ENCODE measurements at regions not wholly inside any gene's neighbourhood (a gene's known extent, or its start where the extent isn't known, plus 50 kb on each side); places are given as distances from the start of the nearest gene placed in this dataset.

- Histone ChIP-seq H3K9me3 (no peaks in the 10 kb centered on the region), H3K4me1 (no peaks in the 10 kb centered on the region), H3K27ac (no peak overlapping the region), H3K27me3 (no peaks in the 10 kb centered on the region), H3K4me3 (no peak overlapping the region), H3K36me3 (no peaks in the 10 kb centered on the region)
- 50% methylated on average over 5 of the region's 5 CpGs for WGBS (ENCODE audit: insufficient coverage, low coverage, low lambda C conversion rate, missing lambda C conversion rate)
- ATAC-seq (peak; percentile 80 to 88 (median 86)), DNase-seq (peak; percentile 29 to 59 (median 47))
- intact Hi-C loops (cut with DNase I), result no loop called here
- TF ChIP-seq POLR2A (IDR thresholded peaks at IDR 0.05) (no peak), CTCF (IDR thresholded peaks at IDR 0.05) (peak; percentile 48 to 62 (median 55))
These were observed 221.6 kb downstream of the OGFRL1 start for GRCh38 chr6:71510057-71510713.

GRCh38 chr6:71510856-71511255 is 222.2 kb downstream of the OGFRL1 start:
- TF ChIP-seq CTCF (IDR thresholded peaks at IDR 0.05) (no peak), POLR2A (IDR thresholded peaks at IDR 0.05) (no peak)
- Histone ChIP-seq H3K9me3 (no peaks in the 10 kb centered on the region), H3K36me3 (no peaks in the 10 kb centered on the region), H3K27ac (no peak overlapping the region), H3K27me3 (no peaks in the 10 kb centered on the region), H3K4me3 (no peak overlapping the region), H3K4me1 (no peaks in the 10 kb centered on the region)
- no peak for ATAC-seq
- DNase-seq, result no peak
- intact Hi-C loops (cut with DNase I), result no loop called here

- no peaks in the 10 kb centered on the region for H3K4me1 ChIP-seq
- no peaks in the 10 kb centered on the region for H3K27me3 ChIP-seq
- TF ChIP-seq CTCF (IDR thresholded peaks at IDR 0.05) (no peak), POLR2A (IDR thresholded peaks at IDR 0.05) (no peak)
- DNase-seq, result no peak
- no peaks in the 10 kb centered on the region for H3K36me3 ChIP-seq
- no peak overlapping the region for H3K4me3 ChIP-seq
- WGBS (ENCODE audit: insufficient coverage, low coverage, low lambda C conversion rate, missing lambda C conversion rate), result 73% methylated on average over 3 of the region's 3 CpGs
- no peak for ATAC-seq
- no peaks in the 10 kb centered on the region for H3K9me3 ChIP-seq
- no peak overlapping the region for H3K27ac ChIP-seq
- intact Hi-C loops (cut with DNase I), result no loop called here
These were observed 223.6 kb downstream of the OGFRL1 start for GRCh38 chr6:71512256-71512655.

GRCh38 chr6:71513036-71513435 is 224.4 kb downstream of the OGFRL1 start:
- no peak overlapping the region for H3K27ac ChIP-seq
- intact Hi-C loops (cut with DNase I), result no loop called here
- WGBS (ENCODE audit: insufficient coverage, low coverage, low lambda C conversion rate, missing lambda C conversion rate), result 56% methylated on average over 3 of the region's 3 CpGs
- H3K36me3 ChIP-seq, result no peaks in the 10 kb centered on the region
- H3K4me1 ChIP-seq, result no peaks in the 10 kb centered on the region
- TF ChIP-seq POLR2A (IDR thresholded peaks at IDR 0.05), result no peak
- TF ChIP-seq CTCF (IDR thresholded peaks at IDR 0.05), result no peak
- H3K27me3 ChIP-seq, result no peaks in the 10 kb centered on the region
- H3K4me3 ChIP-seq, result no peak overlapping the region
- ATAC-seq (no peak), DNase-seq (no peak)
- no peaks in the 10 kb centered on the region for H3K9me3 ChIP-seq

GRCh38 chr6:71523548-71523947 is 234.9 kb downstream of the OGFRL1 start:
- ATAC-seq, result no peak
- H3K27me3 ChIP-seq, result peaks cover 0 to 4% of the 10 kb centered on the region in 2 donors
- no peak for DNase-seq

More at GRCh38 chr6:71523548-71523947, 234.9 kb downstream of the OGFRL1 start:
- H3K9me3 ChIP-seq, result no peaks in the 10 kb centered on the region
- H3K27ac ChIP-seq, result no peak overlapping the region
- TF ChIP-seq POLR2A (IDR thresholded peaks at IDR 0.05) (no peak), CTCF (IDR thresholded peaks at IDR 0.05) (no peak)
- 60% methylated on average over 3 of the region's 3 CpGs for WGBS (ENCODE audit: insufficient coverage, low coverage, low lambda C conversion rate, missing lambda C conversion rate)
- H3K36me3 ChIP-seq, result no peaks in the 10 kb centered on the region
- intact Hi-C loops (cut with DNase I), result no loop called here
- no peak overlapping the region for H3K4me3 ChIP-seq
- no peaks in the 10 kb centered on the region for H3K4me1 ChIP-seq
